K562 (cell line): ENCODE measurements at regions not wholly inside any gene's neighbourhood (a gene's known extent, or its start where the extent isn't known, plus 50 kb on each side); places are given as distances from the start of the nearest gene placed in this dataset.

Experiments
- ATAC-seq: fragments of 200-7000 bp; cut with Tn5 transposase; 3 replicates; pipeline ENCODE4 v1.9.1; 2020; ENCODE audit warnings: moderate library complexity
- BruUV-seq: library from RNA; stranded (reverse); fragments of 400-500 nt; replicated peaks from 2 replicates; lab custom pipeline; 2021; lab: Mats Ljungman, UMichigan
- CTCF ChIA-PET: fragments of 300-600 bp; formaldehyde crosslinking; extraction: SDS; loops from one replicate; lab custom pipeline; 2021; ENCODE audit warnings: low intra/inter-chr PET ratio; lab: Yijun Ruan, JAX
- POLR2A ChIA-PET: fragments of 300-600, 350-650 bp; sonication (Branson Sonifier 250); formaldehyde crosslinking; extraction: SDS; loops from one replicate; lab custom pipeline; 2021; ENCODE audit warnings: antibody characterized with exemption, inconsistent platforms; lab: Yijun Ruan, JAX
- DNase-seq, 4 experiments: peaks; one replicate each; pipeline versions ENCODE4 v3.0.0 to v3.0.0-alpha.2; 2011 to 2018; ENCODE audit warnings: low spot score in 3 of 4, mixed read lengths in 3 of 4; ENCODE audit errors: extremely low read depth in 1 of 4
- FAIRE-seq: peaks from 2 replicates; lab custom pipeline; 2011; peaks lifted over from hg19 to GRCh38; lab: Jason Lieb, UNC
- H2AFZ ChIP-seq: 2 replicates; pipeline ENCODE4 v1.6.0; 2011; ENCODE audit warnings: low read depth, low read length, control low read depth, inconsistent platforms
- H3K27ac ChIP-seq: fragments of 200-600 bp; 3 replicates; pipeline ENCODE4 v1.8.0; 2011; ENCODE audit warnings: low read depth, mild to moderate bottlenecking, control low read depth, inconsistent platforms, low read length, moderate library complexity, mixed read lengths; ENCODE audit errors: extremely low read depth
- H3K27me3 ChIP-seq, 2 experiments: fragments of 300-600 bp in 1 of 2; 2 replicates in 1 of 2; 3 replicates in 1 of 2; pipeline versions ENCODE4 v1.6.0 to v1.8.0; 2011; ENCODE audit warnings: inconsistent platforms in 2 of 2, low read length in 2 of 2, mild to moderate bottlenecking in 1 of 2, mixed read lengths in 1 of 2, moderate library complexity in 1 of 2; ENCODE audit not compliant: control insufficient read depth in 2 of 2, insufficient read depth in 2 of 2
- H3K36me3 ChIP-seq: fragments of 300-600 bp; 3 replicates; pipeline ENCODE4 v1.8.0; 2011; ENCODE audit warnings: mild to moderate bottlenecking, low read length, inconsistent platforms; ENCODE audit not compliant: control insufficient read depth, insufficient read depth
- H3K4me1 ChIP-seq, 2 experiments: fragments of 200-600 bp in 1 of 2; replicated peaks in 1 of 2; 2 replicates in 1 of 2; 3 replicates in 1 of 2; pipeline versions ENCODE4 v1.5.1 to v1.8.0; 2011; ENCODE audit warnings: inconsistent platforms in 2 of 2, low read length in 2 of 2, mild to moderate bottlenecking in 1 of 2, mixed read lengths in 1 of 2, moderate library complexity in 1 of 2; ENCODE audit not compliant: control insufficient read depth in 2 of 2, insufficient read depth in 2 of 2
- H3K4me2 ChIP-seq: 2 replicates; pipeline ENCODE4 v1.6.1; 2011; ENCODE audit warnings: low read length, control low read depth, inconsistent platforms, mixed read lengths; ENCODE audit not compliant: insufficient read depth
- H3K4me3 ChIP-seq: fragments of 200-600 bp; sonication (generic), shearing (Covaris generic); 2 replicates; pipeline ENCODE4 v1.5.1; 2016; ENCODE audit warnings: control low read depth, inconsistent platforms
- H3K79me2 ChIP-seq: fragments of 200-600 bp; 3 replicates; pipeline ENCODE4 v1.8.0; 2011; ENCODE audit warnings: low read length, inconsistent platforms; ENCODE audit not compliant: control insufficient read depth, insufficient read depth
- H3K9ac ChIP-seq, 2 experiments: 2 replicates each; pipeline versions ENCODE4 v1.6.0 to v1.6.1; 2011; ENCODE audit warnings: low read depth in 2 of 2, low read length in 2 of 2, control low read depth in 1 of 2, inconsistent platforms in 1 of 2, mild to moderate bottlenecking in 1 of 2, mixed read lengths in 1 of 2; ENCODE audit not compliant: insufficient read depth in 1 of 2
- H3K9me1 ChIP-seq: one replicate; pipeline ENCODE4 v1.6.0; 2011; ENCODE audit warnings: inconsistent platforms, mild to moderate bottlenecking, low read length, moderate library complexity; ENCODE audit not compliant: control insufficient read depth, insufficient read depth
- H3K9me3 ChIP-seq: replicated peaks from 2 replicates; pipeline ENCODE4 v1.5.1; 2011; ENCODE audit warnings: low read depth, low read length, inconsistent platforms; ENCODE audit not compliant: control insufficient read depth, insufficient read depth
- H4K20me1 ChIP-seq: replicated peaks from 2 replicates; pipeline ENCODE4 v1.6.1; 2011; ENCODE audit warnings: low read length, inconsistent platforms, mixed read lengths; ENCODE audit not compliant: control insufficient read depth, insufficient read depth
- CHD1 ChIP-seq: fragments of 200-600 bp; sonication (generic); IDR thresholded peaks from one replicate; pipeline ENCODE4 v1.6.1; 2012; ENCODE audit warnings: mild to moderate bottlenecking, moderate library complexity, low read length, inconsistent platforms
- DACH1 ChIP-seq: fragments of 450-650 bp; IDR thresholded peaks from 2 replicates; pipeline ENCODE4 v1.6.1; 2018; ENCODE audit not compliant: partially characterized antibody
- DIDO1 ChIP-seq: fragments of 450-650 bp; IDR thresholded peaks from 2 replicates; pipeline ENCODE4 v1.6.1; 2016; ENCODE audit warnings: low read depth, missing biosample characterization, missing genetic modification characterization
- ERF ChIP-seq: fragments of 450-650 bp; formaldehyde crosslinking; IDR thresholded peaks from 2 replicates; pipeline ENCODE4 v1.4.0; 2020; ENCODE audit warnings: mild to moderate bottlenecking, mixed read lengths
- HDAC2 ChIP-seq: fragments of 450-650 bp; IDR thresholded peaks from 2 replicates; pipeline ENCODE4 v1.6.1; 2016; ENCODE audit warnings: mild to moderate bottlenecking
- MEF2D ChIP-seq: conservative IDR thresholded peaks from 2 replicates; pipeline ENCODE4 v1.6.1; 2016; ENCODE audit warnings: low read depth, missing genetic modification characterization, missing compliant biosample characterization
- NRF1 ChIP-seq, 2 experiments: fragments of 450-650 bp; IDR thresholded peaks in 1 of 2; conservative IDR thresholded peaks in 1 of 2; 2 replicates each; pipeline ENCODE4 v1.6.1; 2014; ENCODE audit warnings: mild to moderate bottlenecking in 2 of 2
- POLR2A ChIP-seq: fragments of 450-650 bp; conservative IDR thresholded peaks from 2 replicates; pipeline ENCODE4 v1.6.1; 2016
- RBM25 ChIP-seq: fragments of 200-400 bp; formaldehyde crosslinking; IDR thresholded peaks from 2 replicates; pipeline ENCODE4 v1.6.1; 2018; ENCODE audit warnings: low read length, low read depth, moderate library complexity; ENCODE audit not compliant: severe bottlenecking
- TCFL5 ChIP-seq: fragments of 250-450 bp; sonication (Bioruptor Pico); conservative IDR thresholded peaks from 2 replicates; pipeline ENCODE4 v1.6.1; 2021; ENCODE audit warnings: mild to moderate bottlenecking, moderate library complexity, matching md5 sums
- ZFP30 ChIP-seq: fragments of 250-450 bp; sonication (Bioruptor Pico); IDR thresholded peaks from 2 replicates; pipeline ENCODE4 v1.8.0; 2022; ENCODE audit warnings: moderate library complexity, mild to moderate bottlenecking, inconsistent platforms, borderline replicate concordance
- WGBS: fragments of 100-300 bp; shearing (Covaris generic); methylation state at CpG from one replicate; pipeline ENCODE4 v1.1.6; 2016; ENCODE audit warnings: low coverage, mixed read lengths; ENCODE audit not compliant: insufficient coverage; ENCODE audit errors: missing lambda C conversion rate; 5-methylcytosine and 5-hydroxymethylcytosine counted together
- in situ Hi-C: fragments of 300-500 bp; cut with MboI; formaldehyde crosslinking; loops from 4 replicates; pipeline ENCODE4 v1.15.0; 2018; ENCODE audit warnings: inconsistent platforms, mixed read lengths
- intact Hi-C: fragments of 100-400 bp; cut with micrococcal nuclease; formaldehyde crosslinking; loops from 2 replicates; pipeline ENCODE4 v1.14.2; 2022
- TF ChIP-seq, protein P1 (sequence below): fragments of 250-450 bp; sonication (Bioruptor Pico); IDR thresholded peaks from 2 replicates; pipeline ENCODE4 v1.5.0; 2020; ENCODE audit warnings: mild to moderate bottlenecking

DNA sequence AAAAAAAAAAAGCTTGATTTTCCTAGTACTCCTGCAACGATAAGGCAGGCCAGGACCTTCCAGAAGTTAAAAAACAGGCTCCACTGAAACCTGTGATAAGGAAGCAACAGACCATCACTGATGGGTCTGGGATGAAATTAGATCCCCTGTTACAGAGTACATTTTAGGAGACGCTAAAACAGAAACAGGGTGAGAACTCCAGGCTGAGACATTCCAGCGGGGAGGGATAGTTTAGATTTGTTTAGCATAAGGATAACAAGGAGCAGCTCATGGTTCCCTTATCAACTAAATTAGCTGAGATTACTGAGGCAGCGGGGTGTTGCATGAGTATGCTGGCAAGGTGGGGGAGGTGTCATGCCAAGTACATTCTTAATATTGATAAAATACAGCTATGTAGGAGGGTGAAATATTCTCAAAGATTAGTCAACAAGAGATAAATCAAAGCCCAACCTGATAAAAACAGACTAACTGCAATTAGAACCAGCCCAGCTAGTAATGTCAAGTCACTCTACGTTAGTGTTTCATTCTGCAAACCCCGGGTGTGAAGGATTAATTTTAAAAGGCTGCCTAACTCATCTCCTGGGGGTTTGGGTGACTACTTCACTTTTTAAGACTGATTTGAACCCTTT lies 75.0 kb upstream of the BZW1 start:
- Histone ChIP-seq H3K4me1 (no peaks in the 10 kb centered on the region; a peak in 1 of 5 replicates), H3K9ac (no peak overlapping the region), H3K79me2 (no peaks in the 10 kb centered on the region), H3K36me3 (no peaks in the 10 kb centered on the region), H3K9me3 (no peaks in the 10 kb centered on the region), H3K4me2 (no peak overlapping the region), H3K9me1 (no peaks in the 10 kb centered on the region), H4K20me1 (no peaks in the 10 kb centered on the region), H3K27me3 (peaks cover 2 to 27% of the 10 kb centered on the region in 2 experiments; a peak in 3 of 5 replicates), H3K4me3 (no peak overlapping the region), H2AFZ (no peak overlapping the region), H3K27ac (no peak overlapping the region)
- BruUV-seq: no TSS peak
- ChIA-PET POLR2A (no interaction called here), CTCF (no interaction called here)
- in situ Hi-C loops: no loop called here
- ATAC-seq (no peak), FAIRE-seq (no peak), DNase-seq (no peak)
- intact Hi-C loops: no loop called here
- 2% methylated on average over 6 of the region's 6 CpGs for WGBS
- no peak for TF ChIP-seq NRF1 (conservative IDR thresholded peaks at IDR 0.05 in 1 of 2, IDR thresholded peaks at IDR 0.05 in 1 of 2)
- TF ChIP-seq POLR2A: no peak
- no peak for TF ChIP-seq DIDO1 (tag)
- no peak for TF ChIP-seq HDAC2
- no peak for TF ChIP-seq RBM25
- TF ChIP-seq TCFL5: no peak
- TF ChIP-seq DACH1: no peak
- no peak for TF ChIP-seq MEF2D
- no peak for TF ChIP-seq ERF (CRISPR knock-in tag)
- no peak for TF ChIP-seq ZFP30 (CRISPR knock-in tag)
- TF ChIP-seq CHD1: no peak
- TF ChIP-seq, protein P1, sequence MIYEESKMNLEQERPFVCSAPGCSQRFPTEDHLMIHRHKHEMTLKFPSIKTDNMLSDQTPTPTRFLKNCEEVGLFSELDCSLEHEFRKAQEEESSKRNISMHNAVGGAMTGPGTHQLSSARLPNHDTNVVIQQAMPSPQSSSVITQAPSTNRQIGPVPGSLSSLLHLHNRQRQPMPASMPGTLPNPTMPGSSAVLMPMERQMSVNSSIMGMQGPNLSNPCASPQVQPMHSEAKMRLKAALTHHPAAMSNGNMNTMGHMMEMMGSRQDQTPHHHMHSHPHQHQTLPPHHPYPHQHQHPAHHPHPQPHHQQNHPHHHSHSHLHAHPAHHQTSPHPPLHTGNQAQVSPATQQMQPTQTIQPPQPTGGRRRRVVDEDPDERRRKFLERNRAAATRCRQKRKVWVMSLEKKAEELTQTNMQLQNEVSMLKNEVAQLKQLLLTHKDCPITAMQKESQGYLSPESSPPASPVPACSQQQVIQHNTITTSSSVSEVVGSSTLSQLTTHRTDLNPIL (CRISPR knock-in tag): no peak
